GM23248 (cell line): ENCODE measurements at regions not wholly inside any gene's neighbourhood (a gene's known extent, or its start where the extent isn't known, plus 50 kb on each side); places are given as distances from the start of the nearest gene placed in this dataset.

Experiments
- DNase-seq: peaks from one replicate; pipeline ENCODE4 v3.0.0-alpha.2; 2015
- H2AFZ ChIP-seq: fragments of 200-600 bp; sonication (generic); 2 replicates; pipeline ENCODE4 v1.6.1; 2016; ENCODE audit warnings: antibody characterized with exemption
- H3F3A ChIP-seq: fragments of 200-600 bp; sonication (generic); 2 replicates; pipeline ENCODE4 v1.6.1; 2016; ENCODE audit warnings: mild to moderate bottlenecking, antibody characterized with exemption, mixed run types; ENCODE audit not compliant: insufficient read depth
- H3K27ac ChIP-seq: fragments of 200-600 bp; sonication (generic); 2 replicates; pipeline ENCODE4 v1.5.1; 2016; ENCODE audit warnings: mild to moderate bottlenecking
- H3K27me3 ChIP-seq: fragments of 200-600 bp; sonication (generic); replicated peaks from 2 replicates; pipeline ENCODE4 v1.6.1; 2016; ENCODE audit warnings: mild to moderate bottlenecking; ENCODE audit not compliant: insufficient read depth
- H3K36me3 ChIP-seq: fragments of 200-600 bp; sonication (generic); 2 replicates; pipeline ENCODE4 v1.6.1; 2016; ENCODE audit warnings: low read depth, mild to moderate bottlenecking
- H3K4me1 ChIP-seq: fragments of 200-600 bp; sonication (generic); 2 replicates; pipeline ENCODE4 v1.6.1; 2016; ENCODE audit warnings: mild to moderate bottlenecking; ENCODE audit not compliant: insufficient read depth
- H3K4me2 ChIP-seq: fragments of 200-600 bp; sonication (generic); one replicate; pipeline ENCODE4 v1.6.1; 2016; ENCODE audit warnings: mild to moderate bottlenecking; ENCODE audit not compliant: unreplicated experiment
- H3K4me3 ChIP-seq: fragments of 200-600 bp; sonication (generic); 2 replicates; pipeline ENCODE4 v1.5.1; 2016; ENCODE audit warnings: mild to moderate bottlenecking
- H3K79me2 ChIP-seq: fragments of 200-600 bp; sonication (generic); 2 replicates; pipeline ENCODE4 v1.6.1; 2016; ENCODE audit warnings: mild to moderate bottlenecking; ENCODE audit not compliant: insufficient read depth
- H3K9ac ChIP-seq: fragments of 200-600 bp; sonication (generic); 2 replicates; pipeline ENCODE4 v1.6.1; 2016; ENCODE audit warnings: mild to moderate bottlenecking
- H3K9me2 ChIP-seq: fragments of 200-600 bp; sonication (generic); 2 replicates; pipeline ENCODE4 v1.6.1; 2016; ENCODE audit warnings: mixed run types, mild to moderate bottlenecking, moderate library complexity; ENCODE audit not compliant: insufficient read depth
- H3K9me3 ChIP-seq: fragments of 200-600 bp; sonication (generic); one replicate; pipeline ENCODE4 v1.6.1; 2017; ENCODE audit warnings: low read depth
- H4K20me1 ChIP-seq: fragments of 200-600 bp; sonication (generic); 2 replicates; pipeline ENCODE4 v1.6.0; 2016; ENCODE audit not compliant: insufficient read depth
- EZH2 ChIP-seq: fragments of 200-600 bp; sonication (generic); IDR thresholded peaks from 2 replicates; pipeline ENCODE4 v1.6.1; 2018; ENCODE audit warnings: antibody characterized with exemption, mild to moderate bottlenecking; ENCODE audit not compliant: insufficient read depth, poor library complexity, severe bottlenecking
- EZH2phosphoT487 ChIP-seq: fragments of 200-600 bp; sonication (generic); IDR thresholded peaks from 2 replicates; pipeline ENCODE4 v1.6.1; 2018; ENCODE audit warnings: antibody characterized with exemption, moderate library complexity, mild to moderate bottlenecking, low read depth; ENCODE audit not compliant: insufficient read depth
- WGBS, 2 experiments: methylation state at CpG; one replicate each; pipeline ENCODE4 v1.1.6; 2015 to 2017; ENCODE audit warnings: low lambda C conversion rate in 2 of 2, low coverage in 1 of 2; ENCODE audit errors: missing lambda C conversion rate in 2 of 2; 5-methylcytosine and 5-hydroxymethylcytosine counted together
- in situ Hi-C: fragments of 300-500 bp; cut with MboI; formaldehyde crosslinking; loops from 2 replicates; pipeline ENCODE4 v1.15.0; 2020

GRCh38 chr7:38002689-38003088, 82.2 kb downstream of the EPDR1 start:
- Histone ChIP-seq H3K4me3 (no peak overlapping the region), H3K4me1 (no peaks in the 10 kb centered on the region), H3K36me3 (no peaks in the 10 kb centered on the region), H3K27me3 (no peaks in the 10 kb centered on the region), H3K9me3 (no peaks in the 10 kb centered on the region), H3K4me2 (no peak overlapping the region), H3K79me2 (no peaks in the 10 kb centered on the region), H4K20me1 (no peaks in the 10 kb centered on the region), H3K9me2 (no peaks in the 10 kb centered on the region), H3K27ac (no peak overlapping the region), H3F3A (no peaks in the 10 kb centered on the region), H3K9ac (no peak overlapping the region), H2AFZ (no peak overlapping the region)
- TF ChIP-seq EZH2phosphoT487 (no peak), EZH2 (no peak)
- WGBS, 2 experiments: 2% methylated on average over 3 of the region's 3 CpGs
- in situ Hi-C loops: no loop called here
- no peak for DNase-seq

GRCh38 chr7:38006559-38006958, 86.1 kb downstream of the EPDR1 start:
- Histone ChIP-seq H3K36me3 (no peaks in the 10 kb centered on the region), H3K9me3 (no peaks in the 10 kb centered on the region), H3K27ac (no peak overlapping the region), H3K4me3 (no peak overlapping the region), H3K9me2 (no peaks in the 10 kb centered on the region), H2AFZ (no peak overlapping the region), H3F3A (no peaks in the 10 kb centered on the region), H3K27me3 (no peaks in the 10 kb centered on the region), H4K20me1 (no peaks in the 10 kb centered on the region), H3K79me2 (no peaks in the 10 kb centered on the region), H3K4me1 (no peaks in the 10 kb centered on the region), H3K9ac (no peak overlapping the region), H3K4me2 (no peak overlapping the region)
- WGBS, 2 experiments: 8 to 9% methylated on average over 2 of the region's 2 CpGs
- in situ Hi-C loops: no loop called here
- DNase-seq: no peak
- TF ChIP-seq EZH2phosphoT487: no peak
- TF ChIP-seq EZH2: no peak

DNA sequence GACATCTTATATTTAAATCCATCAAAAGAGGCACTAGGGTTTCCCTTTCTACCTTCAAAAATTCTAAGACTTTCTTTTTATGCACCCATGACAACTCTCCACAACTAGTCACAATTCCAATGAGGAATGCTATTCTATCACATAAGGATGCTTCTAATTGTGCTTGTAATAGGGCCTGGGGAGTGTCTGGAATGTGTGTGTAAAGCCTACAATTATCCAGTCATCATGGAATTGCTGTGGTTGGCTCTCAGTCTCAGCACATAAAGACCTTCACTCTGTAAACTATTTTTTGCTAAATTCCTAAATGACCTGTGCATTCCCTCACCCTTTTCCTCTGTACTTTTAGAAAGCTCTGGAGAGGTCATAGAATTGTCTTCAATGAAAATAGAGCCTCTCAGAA, 86.7 kb downstream of the EPDR1 start:
- Histone ChIP-seq H3K4me2 (no peak overlapping the region), H3K9me3 (no peaks in the 10 kb centered on the region), H2AFZ (no peak overlapping the region), H3K36me3 (no peaks in the 10 kb centered on the region), H3K27me3 (no peaks in the 10 kb centered on the region), H3K4me3 (no peak overlapping the region), H3K9ac (no peak overlapping the region), H3F3A (no peaks in the 10 kb centered on the region), H3K4me1 (no peaks in the 10 kb centered on the region), H4K20me1 (no peaks in the 10 kb centered on the region), H3K9me2 (no peaks in the 10 kb centered on the region), H3K27ac (no peak overlapping the region), H3K79me2 (no peaks in the 10 kb centered on the region)
- no peak for TF ChIP-seq EZH2
- no peak for TF ChIP-seq EZH2phosphoT487
- in situ Hi-C loops: no loop called here
- DNase-seq: no peak

DNA sequence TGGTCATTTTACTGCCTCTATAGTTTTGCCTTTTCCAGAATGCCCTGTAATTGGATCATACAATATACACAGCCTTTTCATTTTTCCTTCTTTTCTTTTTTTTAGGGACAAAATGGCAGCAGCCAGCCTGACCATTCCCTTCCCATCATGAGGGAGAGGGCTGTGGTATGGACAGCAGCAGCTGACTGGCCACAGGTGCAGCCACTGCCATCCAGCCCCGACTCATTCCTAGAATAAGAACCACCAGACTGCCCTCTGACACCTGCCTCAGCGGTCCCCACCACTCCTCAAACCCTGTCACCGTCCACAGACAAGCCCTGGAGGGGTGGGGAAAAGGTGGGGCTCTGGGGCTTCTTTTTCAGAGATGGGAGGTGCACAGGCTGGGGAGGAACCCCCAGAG, 92.8 kb downstream of the EPDR1 start:
- Histone ChIP-seq H3K27me3 (no peaks in the 10 kb centered on the region), H3K79me2 (no peaks in the 10 kb centered on the region), H3K4me2 (no peak overlapping the region), H3K36me3 (no peaks in the 10 kb centered on the region), H3K9me2 (no peaks in the 10 kb centered on the region), H3K27ac (no peak overlapping the region), H3K9ac (no peak overlapping the region), H3K4me3 (no peak overlapping the region), H3K4me1 (no peaks in the 10 kb centered on the region), H4K20me1 (no peaks in the 10 kb centered on the region), H3F3A (no peaks in the 10 kb centered on the region), H2AFZ (no peak overlapping the region), H3K9me3 (no peaks in the 10 kb centered on the region)
- no peak for TF ChIP-seq EZH2phosphoT487
- TF ChIP-seq EZH2: no peak
- DNase-seq: no peak
- WGBS, 2 experiments: 7 to 10% methylated on average over 3 of the region's 3 CpGs
- in situ Hi-C loops: no loop called here

DNA sequence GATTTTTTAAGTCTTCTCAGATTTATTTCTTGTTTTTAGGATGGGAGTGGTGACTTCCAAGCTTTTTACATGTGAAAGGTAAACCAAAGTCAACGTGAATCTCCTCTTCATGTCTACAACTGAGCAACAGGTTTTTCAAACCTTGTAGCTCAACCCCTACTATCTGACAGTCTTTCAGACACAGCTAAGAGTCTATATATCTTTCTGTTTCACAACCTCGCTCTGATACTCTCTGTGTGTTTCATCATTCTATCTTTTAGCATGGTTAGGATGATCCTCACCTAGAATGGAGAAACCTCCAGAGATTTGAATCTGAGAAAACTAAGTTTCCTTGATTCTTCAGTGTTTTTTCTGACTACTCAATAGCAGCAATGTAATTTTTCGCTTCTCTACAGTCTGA, 96.1 kb downstream of the EPDR1 start:
- H2AFZ ChIP-seq: no peak overlapping the region
- H4K20me1 ChIP-seq: no peaks in the 10 kb centered on the region
- H3K9me3 ChIP-seq: no peaks in the 10 kb centered on the region
- H3K4me2 ChIP-seq: no peak overlapping the region
- H3K27me3 ChIP-seq: no peaks in the 10 kb centered on the region
- no peaks in the 10 kb centered on the region for H3K9me2 ChIP-seq
- 6 to 8% methylated on average over 3 of the region's 3 CpGs for WGBS, 2 experiments
- H3F3A ChIP-seq: no peaks in the 10 kb centered on the region
- in situ Hi-C loops: no loop called here
- H3K79me2 ChIP-seq: no peaks in the 10 kb centered on the region
- no peak overlapping the region for H3K27ac ChIP-seq
- TF ChIP-seq EZH2: no peak
- TF ChIP-seq EZH2phosphoT487: no peak
- H3K9ac ChIP-seq: no peak overlapping the region
- no peaks in the 10 kb centered on the region for H3K4me1 ChIP-seq
- DNase-seq: no peak
- H3K4me3 ChIP-seq: no peak overlapping the region
- no peaks in the 10 kb centered on the region for H3K36me3 ChIP-seq
